ENCODE measurements at regions not wholly inside any gene's neighbourhood (a gene's known extent, or its start where the extent isn't known, plus 50 kb on each side); places are given as distances from the start of the nearest gene placed in this dataset.

DNA sequence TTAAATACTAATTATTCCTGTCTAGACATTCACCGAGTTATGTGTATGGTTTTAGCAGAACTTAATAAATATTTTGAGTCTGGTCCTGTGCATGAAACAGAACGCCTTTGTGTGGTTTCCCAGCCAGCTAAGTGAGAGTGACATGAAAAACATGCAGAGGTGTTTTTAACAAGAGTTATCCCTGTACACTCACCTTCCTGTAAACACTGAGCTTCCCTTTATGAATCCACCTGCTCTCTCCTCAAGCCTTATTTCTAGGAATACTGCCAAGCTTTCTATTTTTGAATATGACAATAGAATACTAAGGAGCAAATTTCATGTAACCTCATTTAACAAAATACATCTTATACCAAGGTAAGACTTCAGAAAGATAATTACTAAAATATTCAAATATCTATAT is 270.3 kb upstream of the CTSO start:
- peak; percentile 81 for DNase-seq

DNA sequence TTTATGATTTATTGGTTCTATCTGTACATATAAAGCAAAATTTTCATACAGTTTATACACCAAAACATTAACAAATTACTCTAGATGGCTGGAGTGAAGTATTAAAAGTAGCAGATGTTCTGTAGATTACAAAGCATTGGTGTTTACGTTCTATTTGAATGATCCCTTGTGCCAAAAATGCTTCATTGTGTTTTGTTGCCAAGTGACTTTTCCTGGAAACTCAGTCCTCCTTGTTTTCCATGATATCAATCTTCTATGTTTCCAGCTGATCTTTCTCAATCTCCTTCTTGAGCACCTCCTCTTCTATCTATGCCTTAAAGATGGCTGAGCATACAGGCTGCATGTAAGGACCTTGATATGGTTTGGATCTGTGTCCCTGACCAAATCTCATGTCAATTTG is 263.6 kb upstream of the CTSO start:
- no peak for DNase-seq

DNA sequence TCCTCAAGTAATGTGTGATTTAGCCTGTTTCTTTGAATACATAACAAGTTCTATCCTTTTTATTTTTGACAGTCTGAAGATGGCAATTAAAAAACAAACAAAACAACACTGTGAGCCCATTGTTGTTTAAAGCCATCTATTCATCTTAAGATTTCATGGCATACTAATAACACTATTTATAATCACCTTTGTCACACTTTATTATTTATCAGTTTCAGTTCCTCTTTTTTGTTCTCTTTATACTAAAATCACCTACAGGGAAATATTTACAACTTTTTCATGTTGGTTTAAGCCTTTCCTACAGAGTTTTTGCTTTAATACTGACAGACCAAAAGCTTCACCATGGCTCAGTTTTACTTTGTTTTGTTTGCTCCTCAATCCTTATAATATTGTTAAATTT is 247.4 kb upstream of the CTSO start:
- DNase-seq: no peak

DNA sequence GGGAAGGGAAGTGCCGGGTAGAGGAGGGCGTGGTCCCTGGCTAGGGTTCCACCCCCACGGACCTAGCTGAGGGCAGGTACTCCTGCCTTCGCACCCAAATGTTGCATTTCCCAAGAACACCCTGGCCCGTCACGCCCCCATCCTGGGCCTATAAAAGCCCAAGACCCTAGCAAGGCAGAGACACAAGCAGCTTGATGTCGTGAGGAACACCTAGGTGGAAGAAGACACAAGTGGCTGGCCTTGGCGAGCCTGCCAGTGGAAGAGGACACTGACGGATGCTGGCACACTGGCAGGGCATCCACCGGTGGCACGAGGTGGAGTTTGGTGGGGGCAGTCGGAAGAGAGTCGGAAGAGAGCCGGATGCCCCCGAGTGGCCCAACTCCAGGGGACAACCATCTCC is 244.8 kb upstream of the CTSO start:
- DNase-seq: no peak

DNA sequence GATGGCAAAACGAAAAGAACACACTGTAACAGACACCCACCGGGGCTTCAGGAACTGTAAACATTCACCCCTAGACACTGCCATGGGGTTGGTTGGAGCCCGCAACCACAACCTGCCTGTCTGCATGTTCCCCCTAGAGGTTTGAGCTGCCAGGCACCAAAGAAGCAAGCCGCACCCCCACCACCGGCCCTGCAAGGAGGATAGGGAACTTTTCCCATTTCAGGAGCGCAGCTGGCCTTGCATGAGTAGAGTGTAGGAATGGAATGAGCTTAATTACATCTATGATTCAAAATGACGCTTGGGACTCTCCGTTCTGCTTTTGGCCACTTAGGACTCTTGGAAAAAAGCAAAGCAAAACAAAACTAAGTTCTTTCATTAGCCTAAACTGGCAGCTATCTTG is 243.6 kb upstream of the CTSO start:
- DNase-seq: no peak

DNA sequence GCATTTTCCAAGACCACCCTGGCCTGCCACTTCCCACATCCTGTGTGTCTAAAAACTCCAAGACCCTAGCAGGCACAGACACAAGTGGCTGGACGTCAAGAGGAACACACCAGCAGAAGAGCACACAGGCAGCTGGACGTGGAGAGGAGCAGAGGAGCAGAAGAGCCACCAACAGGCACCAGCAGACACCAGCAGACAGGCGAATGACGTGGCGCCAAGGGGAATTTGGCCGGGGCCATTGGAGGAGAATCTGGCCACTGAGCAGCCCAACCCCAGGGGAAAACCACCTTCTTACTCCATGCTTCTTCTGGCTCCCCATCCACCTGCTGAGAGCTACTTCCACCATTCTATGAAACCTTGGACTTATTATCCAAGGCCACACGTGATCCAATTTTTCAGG is 243.1 kb upstream of the CTSO start:
- no peak for DNase-seq

DNA sequence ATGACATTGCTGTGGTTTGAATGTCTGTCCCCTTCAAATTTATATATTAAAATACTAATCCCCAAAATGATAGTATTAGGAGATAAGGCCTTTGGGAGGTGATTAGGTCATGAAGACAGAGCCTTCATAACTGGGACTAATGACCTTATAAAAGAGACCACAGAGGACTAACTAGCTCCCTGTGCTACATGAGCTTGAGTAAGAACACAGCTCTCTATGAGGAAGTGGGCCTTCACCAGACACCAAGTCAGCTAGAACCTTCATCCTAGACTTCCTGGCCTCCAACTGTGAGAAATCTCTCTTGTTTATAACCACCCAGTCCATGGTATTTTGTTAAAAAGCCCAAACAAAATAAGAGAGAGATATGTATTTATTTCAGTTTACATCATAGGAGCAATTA is 242.2 kb upstream of the CTSO start:
- no peak for DNase-seq

DNA sequence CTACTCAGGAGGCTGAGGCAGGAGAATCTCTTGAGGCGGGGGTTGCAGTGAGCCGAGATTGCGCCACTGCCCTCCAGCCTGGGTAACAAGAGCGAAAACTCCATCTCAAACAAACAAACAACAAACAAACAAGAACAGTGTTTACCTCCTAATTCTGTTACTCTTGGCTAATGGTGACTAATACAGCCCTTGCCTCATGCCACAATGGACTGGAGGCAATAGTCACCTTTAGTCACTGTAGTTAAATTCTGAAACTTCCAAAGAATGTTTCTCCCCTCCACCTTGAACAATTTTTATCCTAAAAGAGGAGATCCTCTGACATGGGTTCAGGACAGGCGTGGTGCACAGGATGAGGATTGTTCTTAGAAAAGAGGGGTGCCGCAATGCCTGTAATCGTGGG is 241.2 kb upstream of the CTSO start:
- no peak for DNase-seq

DNA sequence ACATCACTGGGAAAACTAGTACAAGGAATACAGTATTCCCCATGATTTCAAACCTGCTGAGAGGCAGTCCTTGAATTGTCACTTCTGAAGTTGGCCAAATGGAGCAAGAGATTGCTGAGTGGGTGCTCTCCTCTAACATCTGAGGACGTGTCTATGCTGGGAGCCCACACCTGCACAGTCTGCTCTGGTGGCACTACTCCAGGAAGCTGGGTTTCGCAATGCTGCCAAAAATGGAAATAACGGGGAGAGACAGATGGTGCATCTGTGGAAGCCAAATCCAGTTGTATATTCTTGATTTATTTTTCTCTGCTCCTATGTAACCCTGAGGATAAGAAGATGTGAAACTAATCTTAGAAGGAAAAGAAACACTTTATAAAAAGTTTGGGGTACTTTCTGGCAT is 240.1 kb upstream of the CTSO start:
- no peak for DNase-seq

DNA sequence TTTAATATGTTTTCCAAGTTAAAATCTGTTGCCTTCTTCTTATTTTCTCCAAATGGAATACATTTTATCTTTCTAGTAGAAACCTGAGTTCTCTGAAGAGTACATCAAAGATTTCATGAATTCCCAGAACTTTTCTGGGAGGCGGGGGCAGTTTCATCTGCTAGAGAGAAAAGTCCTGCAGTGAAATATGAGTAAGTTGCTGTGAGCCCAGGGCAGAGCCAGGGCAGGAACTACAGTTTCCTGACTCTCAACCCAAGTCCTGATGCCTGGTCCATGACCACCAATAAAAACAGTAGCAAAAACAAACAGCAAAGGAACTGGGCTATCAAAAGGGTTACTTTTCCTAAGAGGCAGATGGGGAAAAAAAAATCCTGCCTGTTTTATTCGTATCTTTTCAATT is 239.4 kb upstream of the CTSO start:
- no peak for DNase-seq

DNA sequence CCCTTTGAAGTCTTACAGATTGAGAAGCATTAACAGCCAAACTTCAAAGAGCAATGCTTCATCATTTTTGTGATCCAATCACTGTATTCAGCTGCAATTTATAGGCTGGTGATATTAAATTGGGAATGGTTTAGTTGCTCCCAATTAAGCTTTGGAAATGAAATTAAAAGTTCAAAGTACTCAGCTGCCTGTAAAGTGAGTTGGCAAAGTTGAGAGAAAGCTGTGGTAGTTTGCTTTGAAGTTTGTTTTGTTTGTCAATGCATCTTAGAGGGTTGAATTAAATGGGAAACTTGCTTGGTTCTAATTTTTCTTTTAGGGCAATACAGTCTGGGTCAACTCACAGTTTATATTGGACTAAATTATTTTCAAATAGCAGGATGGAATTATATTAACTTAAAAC is 238.4 kb upstream of the CTSO start:
- DNase-seq: no peak

DNA sequence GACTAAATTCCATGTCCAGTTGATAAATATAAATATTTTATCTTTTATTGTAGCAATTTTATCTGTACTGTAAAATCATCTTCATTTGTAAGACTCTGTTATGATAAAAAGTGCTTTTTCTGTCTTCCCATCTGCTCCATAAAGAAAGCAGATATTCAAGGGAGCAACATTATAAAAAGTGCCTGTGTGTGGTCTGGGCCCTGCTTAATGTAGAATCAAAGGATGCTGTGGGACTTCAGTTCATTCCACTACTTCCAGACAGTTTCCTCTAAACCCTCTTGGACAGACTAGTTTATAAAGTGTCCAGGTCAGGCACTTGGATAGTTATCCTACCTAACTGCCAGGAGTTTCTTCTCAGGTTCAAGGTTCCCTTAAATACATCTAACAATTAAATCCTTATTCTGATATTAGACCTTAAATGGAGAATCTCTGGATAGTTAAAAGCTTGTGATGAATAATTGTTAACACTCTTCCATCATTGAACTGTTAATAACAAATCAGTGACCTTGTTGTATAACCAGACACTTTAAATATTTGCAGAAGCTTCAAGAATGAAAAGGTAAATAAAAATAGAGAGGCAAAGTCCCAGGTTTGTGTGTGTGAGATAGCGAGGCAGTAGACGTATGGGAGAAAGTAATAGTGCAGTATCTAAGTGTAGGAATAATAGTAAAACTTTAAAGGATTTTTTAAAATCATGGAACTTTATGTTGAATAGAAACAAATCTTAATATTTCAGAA is 237.5 kb upstream of the CTSO start:
- no peak for DNase-seq

DNA sequence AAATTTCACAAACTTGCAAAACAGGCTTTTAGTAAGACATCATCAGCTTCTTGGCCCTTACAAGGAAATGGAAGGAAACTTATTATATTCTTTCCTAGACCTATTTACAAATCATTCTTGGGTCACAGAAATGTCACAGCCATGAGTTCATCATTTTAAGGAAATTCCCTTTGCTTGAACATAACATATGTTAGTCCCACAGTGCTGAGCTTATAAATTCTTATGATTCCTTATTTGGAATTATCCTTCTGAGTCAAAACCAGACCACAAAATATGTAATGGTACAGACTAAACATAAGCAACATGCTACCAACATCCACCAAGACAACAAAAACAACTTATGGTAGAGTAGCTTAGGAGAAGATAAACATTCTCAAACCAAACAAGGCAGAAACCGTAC is 236.9 kb upstream of the CTSO start:
- no peak for DNase-seq

DNA sequence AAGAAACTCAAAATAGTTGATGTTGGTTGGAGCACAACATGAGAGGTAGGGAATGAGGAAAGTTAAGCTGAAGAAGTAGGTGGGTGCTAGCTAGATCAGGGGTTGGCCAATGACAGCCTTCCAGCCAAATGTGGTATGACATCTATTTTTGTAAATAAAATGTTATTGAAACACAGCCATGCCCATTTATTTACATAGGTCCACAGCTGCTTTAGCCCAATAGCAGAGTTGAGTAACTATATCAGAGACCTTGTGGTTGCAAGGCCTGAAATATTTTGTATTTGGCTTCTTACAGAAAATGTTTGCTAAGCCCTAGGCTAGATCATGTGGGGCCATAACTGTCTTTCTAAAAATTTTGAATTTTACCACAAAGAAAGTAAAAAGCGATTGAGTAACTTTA is 234.9 kb upstream of the CTSO start:
- no peak for DNase-seq

DNA sequence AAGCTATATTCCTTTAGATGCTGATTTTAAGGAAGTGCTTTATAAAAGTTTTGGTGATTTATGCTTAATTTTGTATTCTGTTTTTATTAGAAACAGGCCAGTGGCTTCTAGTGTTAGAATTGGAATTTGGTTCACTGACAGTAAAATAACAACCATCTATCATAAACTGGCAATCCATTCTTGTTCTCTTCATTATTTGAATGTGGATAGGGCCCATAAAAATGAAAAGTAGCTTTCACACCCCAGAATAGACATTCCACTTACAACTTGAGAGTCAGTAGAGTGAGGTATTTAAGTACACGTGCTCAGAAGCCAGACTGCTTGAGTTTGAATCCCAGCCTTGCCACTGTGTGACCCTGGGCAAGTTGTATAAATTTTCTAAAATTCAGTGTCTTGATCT is 232.4 kb upstream of the CTSO start:
- no peak for DNase-seq

DNA sequence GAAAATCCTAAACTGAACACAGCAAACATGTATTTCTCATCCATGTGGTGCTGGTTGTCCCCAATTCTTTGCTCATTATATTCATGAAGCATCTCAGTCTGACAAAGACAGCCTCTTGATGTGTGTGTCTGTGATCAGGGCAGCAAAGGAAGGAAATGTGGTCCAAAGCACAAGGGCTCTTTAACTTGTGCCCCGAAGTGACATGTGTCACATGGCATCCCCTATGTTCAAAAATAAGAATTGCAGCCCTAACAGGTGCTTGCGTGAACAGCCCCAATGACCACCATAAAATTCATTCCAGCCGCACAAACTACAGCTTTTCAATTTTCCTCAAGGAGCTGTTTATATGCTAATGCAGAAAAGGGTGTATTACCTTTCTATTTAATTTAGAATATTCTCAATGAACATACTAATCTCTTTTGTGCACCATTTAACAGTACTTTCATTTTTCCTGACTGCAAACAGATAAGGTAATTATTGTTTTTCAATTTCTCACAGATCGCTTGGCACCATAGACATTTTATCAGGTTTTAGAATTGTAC is 231.9 kb upstream of the CTSO start:
- no peak for DNase-seq

DNA sequence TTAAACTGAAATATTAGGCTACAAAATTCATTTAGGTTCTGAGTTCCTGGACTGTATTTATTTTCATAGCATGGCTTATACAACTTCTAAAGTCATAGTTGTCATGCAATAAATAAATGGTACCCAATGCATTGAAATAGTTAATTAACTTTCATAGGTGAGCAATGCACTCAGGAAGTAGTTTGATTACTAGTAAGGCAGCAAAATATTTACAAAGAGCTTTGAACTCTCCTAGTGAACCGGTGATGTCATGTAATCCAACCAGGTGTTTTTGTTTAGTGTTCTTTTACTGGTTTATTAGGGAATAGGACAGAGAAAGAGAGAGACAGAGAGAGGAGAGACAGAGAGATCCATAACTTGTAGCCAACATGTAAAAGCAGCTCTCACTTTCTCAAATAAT is 228.6 kb upstream of the CTSO start:
- peak; percentile 3 for DNase-seq

DNA sequence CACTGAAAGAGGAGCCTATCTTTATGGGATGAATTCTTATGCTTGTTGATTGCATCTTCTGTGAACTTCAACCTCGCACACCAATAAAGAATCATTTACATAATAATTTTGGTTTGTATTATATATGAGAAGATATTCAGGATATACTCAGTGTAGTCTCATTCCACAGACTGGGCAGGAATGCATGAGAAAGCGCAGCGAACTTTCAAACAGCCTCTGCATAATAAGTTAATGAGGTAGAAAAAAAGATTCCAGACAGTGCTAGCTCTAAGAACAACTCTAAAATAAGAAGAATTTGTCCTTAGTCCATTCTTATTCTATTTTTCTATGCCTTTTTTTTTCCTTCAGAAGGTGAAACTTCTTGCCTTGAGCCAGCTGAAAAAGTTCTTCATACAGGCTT is 224.3 kb upstream of the CTSO start:
- DNase-seq: no peak

DNA sequence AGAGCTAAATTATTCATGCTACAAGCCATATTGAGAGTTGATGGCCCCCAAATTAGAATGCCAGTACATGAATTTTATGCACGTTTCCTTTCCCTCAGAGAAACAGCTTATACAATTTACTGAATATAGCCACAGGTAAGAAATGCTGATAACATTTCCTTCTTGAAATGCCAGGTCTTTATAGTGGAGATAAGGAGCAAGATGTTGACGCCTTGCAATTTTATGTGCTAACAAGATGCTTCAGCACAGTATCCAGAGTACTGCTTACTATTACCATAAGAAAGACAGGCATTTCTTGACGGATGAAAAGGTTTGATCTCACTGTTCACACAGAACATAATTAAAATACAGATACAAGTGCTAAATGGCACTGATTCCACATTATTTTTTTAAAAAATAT is 223.2 kb upstream of the CTSO start:
- DNase-seq: no peak

DNA sequence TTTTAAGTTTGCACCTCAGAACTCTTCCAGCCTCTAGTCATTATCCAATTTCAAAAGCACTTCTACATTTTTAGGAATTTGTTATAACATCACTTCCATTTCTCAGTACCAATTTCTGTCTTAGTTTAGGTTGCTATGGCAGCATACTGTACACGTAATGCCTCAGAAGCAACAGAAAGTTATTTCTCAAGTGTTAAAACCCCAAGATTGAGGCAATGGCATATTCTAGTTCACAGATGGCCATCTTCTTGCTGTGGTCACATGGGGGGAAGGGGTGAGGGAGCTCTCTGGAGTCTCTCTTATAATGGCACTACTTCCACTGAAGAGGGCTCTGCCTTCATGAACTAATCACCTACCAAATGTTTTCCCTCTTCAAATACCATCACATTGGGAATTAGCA is 220.3 kb upstream of the CTSO start:
- no peak for DNase-seq

DNA sequence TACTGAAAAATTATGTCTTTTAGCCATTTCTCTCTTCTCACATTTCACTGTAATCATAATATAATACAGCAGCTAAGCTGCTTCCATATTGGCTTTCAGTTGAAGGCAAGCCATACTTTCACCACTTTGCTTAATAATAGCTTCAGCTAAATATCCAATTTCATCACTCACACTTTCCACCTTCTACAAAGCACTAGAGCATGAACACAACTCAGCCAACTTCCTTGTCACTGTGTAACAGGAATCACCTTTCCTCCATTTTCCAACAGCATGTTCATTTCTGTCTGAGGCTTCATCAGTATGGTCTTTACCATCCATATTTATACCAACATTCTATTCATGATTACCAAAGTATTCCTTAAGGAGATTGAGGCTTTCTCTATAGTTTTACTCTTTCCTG is 219.8 kb upstream of the CTSO start:
- no peak for DNase-seq

DNA sequence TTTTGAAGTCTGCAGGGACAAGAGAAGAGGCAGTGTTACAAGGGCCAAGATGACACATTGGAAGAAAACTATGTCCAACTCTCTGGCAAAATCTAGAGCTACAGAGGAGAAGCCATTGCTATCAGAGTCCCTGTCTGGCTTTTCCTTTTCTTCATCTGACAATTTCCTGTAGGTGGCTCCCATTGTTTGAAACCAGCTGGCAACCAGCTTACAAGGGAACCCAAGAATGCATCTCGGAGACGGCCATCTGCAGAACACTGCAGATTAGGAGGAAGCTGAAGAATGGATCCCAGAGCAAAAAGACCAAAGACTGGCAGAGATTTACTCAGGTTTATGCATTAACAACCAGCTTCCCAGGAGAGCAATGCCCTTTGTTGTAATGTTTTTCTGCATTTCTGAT is 216.2 kb upstream of the CTSO start:
- no peak for DNase-seq

DNA sequence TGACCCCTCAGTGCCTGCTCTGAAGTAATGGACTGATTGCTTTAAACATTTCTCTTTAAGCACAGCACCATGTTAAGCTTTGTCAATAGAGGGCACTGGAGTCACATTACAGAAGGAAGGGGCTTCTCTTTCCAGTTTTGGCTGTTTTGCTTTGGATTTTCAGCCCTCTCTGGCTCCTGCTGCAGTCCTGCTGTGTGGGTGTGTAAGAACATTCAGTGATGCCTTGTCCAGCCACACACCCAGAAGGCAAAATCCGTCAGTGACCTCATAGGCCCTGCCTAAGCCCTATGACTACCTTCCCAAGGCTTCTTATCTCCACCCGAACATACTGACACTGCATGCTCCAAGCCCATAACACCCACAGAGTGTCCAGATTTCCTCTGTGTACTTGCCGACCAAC is 215.3 kb upstream of the CTSO start:
- DNase-seq: peak; percentile 19

DNA sequence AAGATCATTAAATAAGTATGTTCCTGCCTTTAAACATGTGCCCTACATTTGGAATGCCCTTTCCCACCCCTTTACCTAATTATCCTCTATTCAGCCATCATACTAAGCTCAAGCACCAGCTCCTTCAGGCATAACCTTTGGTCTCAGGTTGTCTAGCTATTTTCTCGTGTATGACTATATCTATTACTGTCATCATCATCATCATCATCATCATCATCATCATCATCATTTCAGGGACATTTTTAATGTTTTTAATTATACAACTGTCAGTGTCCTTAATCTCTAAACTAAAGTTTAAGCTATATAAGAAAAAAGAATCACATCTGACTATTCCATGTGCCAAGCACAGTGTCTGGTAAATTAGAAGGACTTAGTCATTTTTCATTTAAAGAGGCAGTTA is 214.6 kb upstream of the CTSO start:
- no peak for DNase-seq

DNA sequence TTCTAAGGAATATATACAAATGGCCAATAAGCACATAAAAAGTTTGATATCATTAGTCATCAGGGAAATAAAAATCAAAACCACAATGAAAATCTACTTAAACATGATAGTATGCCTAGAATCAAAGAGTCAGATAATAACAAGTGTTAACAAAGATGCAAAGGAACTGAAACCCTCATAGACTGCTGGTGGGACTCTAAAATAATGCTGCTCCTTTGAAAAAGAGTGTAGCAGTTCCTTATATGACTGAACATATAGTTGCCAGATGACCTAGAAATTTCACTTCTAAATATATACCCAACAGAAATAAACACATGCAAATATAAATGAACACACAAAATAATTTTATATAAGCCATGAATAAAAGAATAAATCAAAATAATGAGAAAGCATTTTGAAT is 205.1 kb upstream of the CTSO start:
- no peak for DNase-seq

DNA sequence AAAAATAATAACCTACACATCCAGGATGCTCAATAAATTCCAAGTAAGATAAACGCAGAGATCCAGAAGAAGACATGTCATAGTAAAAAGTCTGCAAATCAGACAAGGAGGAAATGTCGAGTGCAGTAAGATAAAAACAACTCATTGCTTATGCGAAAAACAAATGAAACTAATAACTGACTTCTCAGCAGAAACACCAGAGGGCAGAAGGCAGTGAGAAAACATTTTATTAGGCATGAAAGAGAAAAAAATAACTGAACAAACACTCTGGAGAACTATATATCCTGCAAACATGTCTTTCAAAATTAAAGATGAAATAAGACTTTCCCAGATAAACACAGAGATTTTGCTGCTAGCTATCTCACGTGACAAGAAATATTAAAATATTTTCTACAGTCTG is 201.3 kb upstream of the CTSO start:
- DNase-seq: no peak
